ENCODE measurements at regions not wholly inside any gene's neighbourhood (a gene's known extent, or its start where the extent isn't known, plus 50 kb on each side); places are given as distances from the start of the nearest gene placed in this dataset.
A peak's percentile ranks its signal among the peaks of the same experiment; 100 is the strongest.

- DNase-seq (ENCODE audit: low spot score), result no peak
These were observed 264.8 kb downstream of the TBL1XR1 start for GRCh38 chr3:176932433-176932832.

DNA sequence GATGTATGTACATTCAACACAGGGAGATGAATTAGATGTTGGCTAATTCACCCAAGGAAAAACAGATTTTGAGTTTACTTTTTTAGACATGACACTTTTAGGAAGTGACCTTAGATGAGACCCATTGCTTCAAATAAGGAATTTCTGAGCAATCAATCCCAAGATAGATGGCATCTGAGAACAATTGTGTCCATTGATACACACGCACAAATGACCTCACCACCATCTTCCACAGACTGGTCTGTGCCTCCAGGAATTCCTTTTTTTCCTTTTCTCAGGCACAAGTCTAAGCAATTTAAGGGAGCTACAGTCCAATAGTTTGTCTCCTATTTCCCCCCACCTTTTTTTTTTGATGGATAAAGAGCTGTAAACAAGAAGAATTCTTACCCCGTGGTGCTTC lies 265.3 kb downstream of the TBL1XR1 start:
- DNase-seq (ENCODE audit: low spot score), result no peak

GRCh38 chr3:176930942-176931341 lies 266.3 kb downstream of the TBL1XR1 start:
- DNase-seq (ENCODE audit: low spot score), result no peak

GRCh38 chr3:176928582-176928931 lies 268.7 kb downstream of the TBL1XR1 start:
- DNase-seq (ENCODE audit: low spot score), result no peak

DNA sequence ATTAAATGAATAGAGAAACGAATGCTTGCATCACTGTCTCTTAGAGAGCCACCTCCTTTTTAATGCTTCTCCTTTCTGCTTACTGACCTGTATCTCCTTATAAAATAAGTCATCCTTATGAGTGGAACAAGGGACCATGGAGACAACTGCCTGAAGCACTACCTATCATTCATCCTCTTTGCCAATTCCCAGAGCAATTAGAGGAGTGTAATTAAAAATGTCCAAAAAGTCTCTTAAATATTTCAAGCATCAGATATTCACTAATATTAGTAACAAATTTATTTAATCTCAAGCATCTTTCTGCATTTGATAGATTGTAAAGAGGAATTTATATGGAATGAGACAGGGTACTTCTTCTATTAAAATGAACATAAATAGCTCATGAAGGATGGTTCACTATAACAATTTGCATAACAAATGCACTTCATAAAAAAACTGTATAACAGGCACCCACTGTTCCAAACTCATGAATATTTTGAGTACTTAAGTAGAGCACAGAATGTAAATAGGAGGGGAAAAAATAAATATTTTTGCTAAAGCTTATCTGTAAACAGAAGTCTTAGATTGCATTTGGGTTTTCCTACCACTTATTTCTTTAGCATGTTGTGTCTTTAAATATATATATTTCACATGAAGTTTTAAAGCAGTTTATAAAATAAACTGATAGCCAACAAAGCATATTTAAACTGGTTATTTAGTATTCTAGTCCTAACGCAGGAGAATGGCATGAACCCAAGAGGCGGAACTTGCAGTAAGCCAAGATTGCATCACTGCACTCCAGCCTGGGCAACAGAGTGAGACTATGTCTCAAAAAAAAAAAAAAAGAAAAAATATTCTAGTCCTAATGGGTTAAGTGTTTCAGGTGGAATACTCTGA lies 269.3 kb downstream of the TBL1XR1 start:
- no peak for DNase-seq (ENCODE audit: low spot score)

DNA sequence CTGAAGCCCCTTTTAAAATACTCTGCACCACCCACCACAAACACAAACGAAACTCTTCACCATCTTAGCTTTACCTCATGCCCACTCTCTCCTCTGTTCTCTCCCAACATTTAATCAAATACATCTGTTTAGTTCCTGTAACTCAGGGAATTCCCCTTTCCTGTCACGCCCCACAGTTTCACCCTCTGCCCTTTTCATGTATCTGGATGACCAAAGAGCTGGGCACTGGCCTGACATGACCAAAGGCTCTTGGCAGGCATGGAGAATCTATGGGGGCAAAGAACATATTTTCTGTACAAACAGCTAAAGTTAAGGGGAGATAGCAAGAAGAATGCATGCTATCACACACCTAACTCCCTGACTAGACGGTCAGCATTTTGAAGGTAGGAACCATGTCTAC lies 270.0 kb downstream of the TBL1XR1 start:
- no peak for DNase-seq (ENCODE audit: low spot score)

DNA sequence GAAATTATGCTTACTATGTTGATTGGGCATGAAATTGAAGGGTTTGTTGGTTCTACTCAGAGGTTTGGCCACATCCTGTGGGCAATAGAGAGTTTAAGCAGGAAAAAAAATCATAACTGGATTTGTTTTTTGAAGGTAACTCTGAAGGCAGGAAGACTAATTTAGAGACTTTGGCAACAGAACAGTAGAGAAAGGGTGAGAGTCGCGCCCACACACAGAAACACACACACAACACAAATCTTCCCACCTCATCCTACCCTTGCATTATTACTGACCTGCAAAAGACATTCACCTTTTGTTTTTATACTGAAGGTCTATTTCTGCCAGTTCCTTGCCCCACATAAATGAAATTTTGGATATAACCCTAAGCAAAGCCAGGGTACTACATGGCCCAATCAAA lies 270.6 kb downstream of the TBL1XR1 start:
- no peak for DNase-seq (ENCODE audit: low spot score)

DNA sequence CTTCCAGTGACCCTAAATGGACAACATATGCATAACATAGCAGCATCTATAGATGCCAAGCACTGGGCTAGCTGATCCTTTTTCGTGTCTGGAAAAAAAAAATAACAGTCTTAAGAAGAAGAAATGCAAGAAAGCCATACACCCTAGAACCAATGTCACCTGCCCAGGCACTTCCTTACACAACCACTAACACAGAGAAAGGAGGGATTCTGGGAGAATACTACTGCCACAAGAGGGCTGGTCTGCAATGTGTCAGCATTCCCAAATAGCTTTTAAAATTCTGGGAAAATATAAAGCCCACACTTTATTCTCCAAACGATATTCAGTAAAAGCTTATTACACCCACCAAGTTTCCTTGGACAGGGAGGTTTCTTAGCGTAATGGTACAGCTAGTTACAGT lies 271.2 kb downstream of the TBL1XR1 start:
- DNase-seq (ENCODE audit: low spot score), result no peak

GRCh38 chr3:176920766-176921160 lies 276.5 kb downstream of the TBL1XR1 start:
- no peak for DNase-seq (ENCODE audit: low spot score)

DNA sequence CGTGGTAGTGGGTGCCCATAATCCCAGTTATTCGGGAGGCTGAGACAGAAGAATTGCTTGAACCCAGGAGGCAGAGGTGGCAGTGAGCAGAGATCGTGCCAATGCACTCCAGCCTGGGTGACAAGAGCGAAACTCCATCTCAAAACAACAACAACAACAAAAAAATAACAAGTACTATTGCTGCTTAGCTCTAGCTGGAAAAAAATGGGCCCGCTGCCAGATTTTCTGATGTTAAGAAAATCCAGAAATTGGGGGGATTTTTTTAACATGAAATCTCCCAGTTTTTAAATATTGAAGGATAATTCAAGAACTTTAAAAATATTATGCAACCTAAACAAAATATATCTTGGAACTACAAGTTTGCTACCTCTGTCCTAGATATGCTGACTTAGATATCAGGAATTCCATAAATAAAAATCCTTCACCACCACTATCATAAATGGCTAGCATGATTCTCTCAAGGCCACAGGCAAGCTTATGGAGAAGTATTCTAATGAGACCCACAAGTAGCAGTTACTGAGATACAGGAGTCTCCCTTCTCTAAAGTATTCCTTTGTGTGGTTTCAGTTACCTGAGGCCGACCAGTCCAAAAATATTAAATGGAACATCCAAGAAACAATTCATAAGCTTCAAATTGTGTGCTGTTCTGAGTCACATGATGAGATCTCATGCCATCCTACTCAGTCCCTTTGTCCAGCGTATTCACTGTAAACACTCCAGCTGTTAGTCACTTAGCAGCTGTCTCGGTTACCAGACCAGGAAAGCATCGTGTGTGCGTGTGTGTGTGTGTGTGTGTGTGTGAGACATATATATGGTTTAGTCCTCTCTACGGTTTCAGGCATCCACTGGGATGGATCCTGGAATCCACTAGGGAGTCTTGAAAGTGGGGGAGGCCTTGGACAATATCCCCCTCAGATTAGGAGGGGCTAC lies 277.2 kb downstream of the TBL1XR1 start:
- no peak for DNase-seq (ENCODE audit: low spot score)

GRCh38 chr3:176916777-176917176 lies 280.5 kb downstream of the TBL1XR1 start:
- DNase-seq (ENCODE audit: low spot score), result no peak

DNA sequence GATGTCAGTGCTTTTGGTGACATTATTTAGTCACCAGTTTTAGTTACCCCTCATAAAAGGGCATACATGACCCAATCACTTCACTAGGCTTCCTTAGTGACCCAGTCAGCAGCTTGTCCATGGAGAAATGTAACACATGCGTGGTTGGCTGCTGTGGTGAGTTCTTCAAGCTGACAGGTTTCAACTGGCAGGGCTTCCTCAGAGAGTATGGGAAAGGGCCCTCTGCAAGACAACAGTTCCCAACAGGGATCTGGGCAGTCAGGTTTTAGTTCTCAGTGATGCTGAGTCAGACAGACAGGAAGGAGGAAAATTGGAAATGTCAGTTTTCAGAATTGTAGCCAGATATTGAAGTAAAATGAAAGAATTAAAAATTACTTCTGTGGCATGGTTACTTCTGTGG lies 282.5 kb downstream of the TBL1XR1 start:
- no peak for DNase-seq (ENCODE audit: low spot score)

GRCh38 chr3:176911579-176911978 lies 285.7 kb downstream of the TBL1XR1 start:
- no peak for DNase-seq (ENCODE audit: low spot score)

- DNase-seq (ENCODE audit: low spot score), result no peak
These were observed 288.2 kb downstream of the TBL1XR1 start for GRCh38 chr3:176909044-176909443.

- no peak for DNase-seq (ENCODE audit: low spot score)
These were observed 291.0 kb downstream of the TBL1XR1 start for GRCh38 chr3:176906046-176906905.

DNA sequence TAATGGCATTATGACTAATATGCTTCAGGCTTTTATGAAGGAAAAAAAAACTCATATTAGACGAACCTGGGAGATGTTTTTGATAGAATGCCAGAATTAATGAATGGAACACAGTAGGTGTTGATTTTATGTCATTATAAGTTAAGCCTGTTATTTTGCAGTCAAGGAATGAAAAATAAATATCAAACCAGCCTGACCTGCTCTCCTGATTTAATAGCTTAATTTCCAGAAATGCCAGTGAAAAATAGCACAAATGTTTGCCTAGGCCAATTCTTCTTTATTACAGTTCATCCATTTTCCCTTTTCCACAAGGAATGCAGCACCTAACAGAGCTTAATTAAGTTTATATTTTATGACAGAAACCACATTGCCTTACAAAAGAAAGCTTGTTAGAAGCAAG lies 292.0 kb downstream of the TBL1XR1 start:
- no peak for DNase-seq (ENCODE audit: low spot score)

DNA sequence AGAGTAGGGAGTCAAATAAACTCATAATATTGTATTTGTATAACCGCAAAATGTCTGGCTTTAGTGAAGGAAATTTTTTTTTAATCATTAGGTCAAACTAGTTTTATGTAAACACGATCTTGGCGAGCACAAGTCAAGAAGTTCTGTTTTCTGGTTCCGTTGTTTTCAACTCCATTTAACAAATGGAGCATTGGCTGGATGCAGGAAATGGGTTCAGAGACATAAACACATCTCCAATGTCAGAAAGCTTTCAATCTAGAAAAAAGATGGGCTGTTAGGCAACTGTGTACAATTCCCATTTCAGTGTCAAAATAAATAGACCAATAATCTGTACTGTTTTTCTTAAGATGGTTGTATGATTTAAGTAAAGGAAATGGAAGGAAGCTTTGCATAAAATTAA lies 292.8 kb downstream of the TBL1XR1 start:
- no peak for DNase-seq (ENCODE audit: low spot score)

GRCh38 chr3:176896640-176897039 lies 300.6 kb downstream of the TBL1XR1 start:
- DNase-seq (ENCODE audit: low spot score), result no peak

DNA sequence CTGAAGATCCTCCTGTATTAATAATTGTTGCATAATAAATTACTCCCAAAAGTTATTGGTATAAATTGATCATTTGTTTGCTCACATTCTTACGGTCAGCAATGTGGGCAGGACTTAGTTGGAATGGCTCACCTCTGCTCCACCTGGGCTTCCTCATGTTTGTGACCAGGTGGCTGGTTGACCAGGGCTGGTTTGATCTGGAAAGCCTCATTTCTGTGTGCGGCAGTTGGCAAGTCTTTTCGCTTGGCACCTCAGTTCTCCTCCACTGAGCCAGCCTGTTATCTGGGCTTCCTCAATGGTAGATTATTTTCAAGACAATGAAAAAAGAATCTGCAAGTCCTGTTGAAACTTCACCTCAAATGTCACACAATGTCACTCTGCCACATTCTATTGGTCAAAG lies 301.1 kb downstream of the TBL1XR1 start:
- DNase-seq (ENCODE audit: low spot score), result no peak

GRCh38 chr3:176879710-176880109 lies 317.6 kb downstream of the TBL1XR1 start:
- DNase-seq (ENCODE audit: low spot score), result no peak

- no peak for DNase-seq (ENCODE audit: low spot score)
These were observed 324.0 kb downstream of the TBL1XR1 start for GRCh38 chr3:176873261-176873660.

GRCh38 chr3:176872771-176873209 lies 324.5 kb downstream of the TBL1XR1 start:
- peak; percentile 28 for DNase-seq (ENCODE audit: low spot score)

Data from germinal center (tissue), 1 donor.